ENCODE measurements at regions not wholly inside any gene's neighbourhood (a gene's known extent, or its start where the extent isn't known, plus 50 kb on each side); places are given as distances from the start of the nearest gene placed in this dataset.

DNA sequence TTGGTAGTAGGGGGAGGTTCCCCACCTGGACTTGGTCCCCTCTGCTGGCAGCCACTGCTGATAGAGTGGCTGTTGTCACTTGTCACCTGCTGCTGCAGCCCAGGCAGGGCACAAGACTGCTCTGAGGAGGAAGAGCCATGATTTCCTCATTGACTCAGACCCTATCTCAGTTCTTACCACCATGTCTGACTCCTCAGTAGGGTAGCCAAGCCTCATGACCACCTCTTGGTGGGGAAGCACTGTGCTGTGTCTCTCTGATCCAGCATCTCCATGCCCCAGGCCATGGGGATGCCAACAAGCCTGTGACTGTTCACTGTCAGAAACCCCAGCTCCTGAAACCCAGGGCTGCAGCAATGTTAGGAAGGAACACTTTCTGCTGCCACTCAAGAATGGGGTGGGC, 173.0 kb downstream of the WSCD1 start:
- Histone ChIP-seq H3K36me3 (no peaks in the 10 kb centered on the region), H3K9me3 (replicated peaks) (no peaks in the 10 kb centered on the region), H3K27ac (replicated peaks) (no peak overlapping the region), H3K4me1 (no peaks in the 10 kb centered on the region), H3K27me3 (ENCODE audit: low read depth) (peaks cover 76% of the 10 kb centered on the region), H3K4me3 (no peak overlapping the region)
- no peak for DNase-seq
- TF ChIP-seq, protein P1, sequence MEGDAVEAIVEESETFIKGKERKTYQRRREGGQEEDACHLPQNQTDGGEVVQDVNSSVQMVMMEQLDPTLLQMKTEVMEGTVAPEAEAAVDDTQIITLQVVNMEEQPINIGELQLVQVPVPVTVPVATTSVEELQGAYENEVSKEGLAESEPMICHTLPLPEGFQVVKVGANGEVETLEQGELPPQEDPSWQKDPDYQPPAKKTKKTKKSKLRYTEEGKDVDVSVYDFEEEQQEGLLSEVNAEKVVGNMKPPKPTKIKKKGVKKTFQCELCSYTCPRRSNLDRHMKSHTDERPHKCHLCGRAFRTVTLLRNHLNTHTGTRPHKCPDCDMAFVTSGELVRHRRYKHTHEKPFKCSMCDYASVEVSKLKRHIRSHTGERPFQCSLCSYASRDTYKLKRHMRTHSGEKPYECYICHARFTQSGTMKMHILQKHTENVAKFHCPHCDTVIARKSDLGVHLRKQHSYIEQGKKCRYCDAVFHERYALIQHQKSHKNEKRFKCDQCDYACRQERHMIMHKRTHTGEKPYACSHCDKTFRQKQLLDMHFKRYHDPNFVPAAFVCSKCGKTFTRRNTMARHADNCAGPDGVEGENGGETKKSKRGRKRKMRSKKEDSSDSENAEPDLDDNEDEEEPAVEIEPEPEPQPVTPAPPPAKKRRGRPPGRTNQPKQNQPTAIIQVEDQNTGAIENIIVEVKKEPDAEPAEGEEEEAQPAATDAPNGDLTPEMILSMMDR (IDR thresholded peaks at IDR 0.05; ENCODE audit: borderline replicate concordance), result no peak
- intact Hi-C loops (cut with micrococcal nuclease), result no loop called here

- Histone ChIP-seq H3K4me1 (no peaks in the 10 kb centered on the region), H3K27ac (replicated peaks) (no peak overlapping the region), H3K36me3 (no peaks in the 10 kb centered on the region), H3K4me3 (no peak overlapping the region), H3K27me3 (ENCODE audit: low read depth) (peaks cover 81% of the 10 kb centered on the region), H3K9me3 (replicated peaks) (no peaks in the 10 kb centered on the region)
- intact Hi-C loops (cut with micrococcal nuclease), result no loop called here
- TF ChIP-seq, protein P1 (IDR thresholded peaks at IDR 0.05; ENCODE audit: borderline replicate concordance), result no peak
- no peak for DNase-seq
These were observed 171.8 kb downstream of the WSCD1 start for GRCh38 chr17:6241996-6242395.

DNA sequence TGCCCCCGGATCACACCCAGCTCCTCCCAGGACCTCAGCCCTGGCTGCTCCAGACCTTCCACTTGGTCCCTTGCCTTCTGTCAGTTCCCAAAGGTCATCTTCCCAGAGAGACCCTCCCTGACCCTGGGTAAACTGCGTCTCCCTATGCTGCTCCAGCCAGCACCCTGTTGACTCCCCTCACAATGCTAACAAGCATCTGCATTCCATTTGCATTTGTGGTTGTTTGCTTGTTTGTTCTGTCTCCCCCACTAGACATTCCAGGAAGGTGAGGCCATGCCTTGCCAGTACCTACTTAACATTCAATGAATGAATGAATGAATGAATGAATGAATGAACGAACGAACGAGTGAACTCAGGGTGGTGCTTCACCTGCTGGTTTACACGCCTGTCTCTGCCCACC, 171.2 kb downstream of the WSCD1 start:
- TF ChIP-seq, protein P1 (IDR thresholded peaks at IDR 0.05; ENCODE audit: borderline replicate concordance), result no peak
- no peaks in the 10 kb centered on the region for H3K4me1 ChIP-seq
- no peak overlapping the region for H3K4me3 ChIP-seq
- H3K36me3 ChIP-seq, result no peaks in the 10 kb centered on the region
- H3K9me3 ChIP-seq (replicated peaks), result no peaks in the 10 kb centered on the region
- intact Hi-C loops (cut with micrococcal nuclease), result no loop called here
- no peak for DNase-seq
- H3K27me3 ChIP-seq (ENCODE audit: low read depth), result peaks cover 83% of the 10 kb centered on the region
- no peak overlapping the region for H3K27ac ChIP-seq (replicated peaks)

GRCh38 chr17:6240601-6241000, 170.4 kb downstream of the WSCD1 start:
- Histone ChIP-seq H3K27me3 (ENCODE audit: low read depth) (peaks cover 89% of the 10 kb centered on the region), H3K27ac (replicated peaks) (no peak overlapping the region), H3K4me1 (no peaks in the 10 kb centered on the region), H3K9me3 (replicated peaks) (no peaks in the 10 kb centered on the region), H3K36me3 (no peaks in the 10 kb centered on the region), H3K4me3 (no peak overlapping the region)
- TF ChIP-seq, protein P1 (IDR thresholded peaks at IDR 0.05; ENCODE audit: borderline replicate concordance), result no peak
- intact Hi-C loops (cut with micrococcal nuclease), result no loop called here
- no peak for DNase-seq

DNA sequence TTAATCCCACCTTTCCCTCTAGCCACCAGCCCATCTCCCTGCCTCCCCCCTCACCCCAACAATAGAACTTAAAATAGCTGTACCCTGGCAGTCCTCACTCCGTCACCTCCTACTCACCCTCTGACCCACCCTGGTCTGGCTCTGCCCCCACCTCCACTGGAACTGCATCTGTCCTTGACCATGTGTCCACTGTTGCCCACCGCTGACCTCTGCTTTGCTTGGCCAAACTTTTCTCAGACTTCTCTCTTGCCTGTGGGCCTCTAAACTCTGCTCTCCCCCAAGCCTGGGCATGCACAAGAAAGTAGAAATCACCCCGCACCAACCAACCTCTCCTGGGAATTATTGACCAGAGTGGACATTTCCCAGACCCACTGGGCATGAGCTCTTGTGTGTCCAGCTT, 169.8 kb downstream of the WSCD1 start:
- no peak for DNase-seq
- TF ChIP-seq, protein P1 (IDR thresholded peaks at IDR 0.05; ENCODE audit: borderline replicate concordance), result no peak
- Histone ChIP-seq H3K27ac (replicated peaks) (no peak overlapping the region), H3K36me3 (no peaks in the 10 kb centered on the region), H3K9me3 (replicated peaks) (no peaks in the 10 kb centered on the region), H3K27me3 (ENCODE audit: low read depth) (peaks cover 86% of the 10 kb centered on the region), H3K4me3 (no peak overlapping the region), H3K4me1 (no peaks in the 10 kb centered on the region)
- intact Hi-C loops (cut with micrococcal nuclease), result no loop called here
